ACHN (cell line): ENCODE measurements at regions not wholly inside any gene's neighbourhood (a gene's known extent, or its start where the extent isn't known, plus 50 kb on each side); places are given as distances from the start of the nearest gene placed in this dataset.
"Not testable (repeated sequence)": the region's sequence is repeated elsewhere in the genome, so short reads cannot be mapped to it uniquely, and the experiment has no call there.

Experiments used
- DNase-seq: peaks from one replicate; pipeline ENCODE4 v3.0.0-alpha.2; 2015
- in situ Hi-C: cut with HindIII; loops from 2 replicates; pipeline ENCODE4 v1.10.0; 2017; ENCODE audit warnings: low sequenced_read_pairs, low pct_ligation_motif_present, low pct_unique_long_range_greater_than_20kb

- DNase-seq, result no peak
- in situ Hi-C loops, result no loop called here
Observed at GRCh38 chr4:79266136-79266535, 59.7 kb downstream of the NAA11 start.

DNA sequence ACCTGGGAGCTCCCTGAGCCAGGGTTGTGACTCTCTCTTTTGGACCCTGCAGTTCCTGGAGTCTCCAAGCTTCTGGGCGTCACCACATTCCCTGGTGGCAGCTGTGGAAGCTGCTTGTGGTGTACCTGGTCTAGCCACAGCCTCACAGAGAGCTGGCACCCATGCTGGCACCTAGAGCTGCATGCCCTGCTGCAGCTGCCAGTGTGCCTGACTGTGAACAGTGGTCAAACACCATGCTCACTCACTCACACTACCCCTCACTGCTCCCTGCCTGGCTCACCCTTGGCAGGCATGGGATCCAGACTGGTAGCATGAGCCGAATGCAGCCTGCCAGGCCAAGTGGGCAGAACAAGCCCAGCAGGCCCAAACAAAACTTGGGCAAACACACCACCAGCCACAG lies 66.6 kb downstream of the NAA11 start:
- DNase-seq, result no peak
- in situ Hi-C loops, result no loop called here

DNA sequence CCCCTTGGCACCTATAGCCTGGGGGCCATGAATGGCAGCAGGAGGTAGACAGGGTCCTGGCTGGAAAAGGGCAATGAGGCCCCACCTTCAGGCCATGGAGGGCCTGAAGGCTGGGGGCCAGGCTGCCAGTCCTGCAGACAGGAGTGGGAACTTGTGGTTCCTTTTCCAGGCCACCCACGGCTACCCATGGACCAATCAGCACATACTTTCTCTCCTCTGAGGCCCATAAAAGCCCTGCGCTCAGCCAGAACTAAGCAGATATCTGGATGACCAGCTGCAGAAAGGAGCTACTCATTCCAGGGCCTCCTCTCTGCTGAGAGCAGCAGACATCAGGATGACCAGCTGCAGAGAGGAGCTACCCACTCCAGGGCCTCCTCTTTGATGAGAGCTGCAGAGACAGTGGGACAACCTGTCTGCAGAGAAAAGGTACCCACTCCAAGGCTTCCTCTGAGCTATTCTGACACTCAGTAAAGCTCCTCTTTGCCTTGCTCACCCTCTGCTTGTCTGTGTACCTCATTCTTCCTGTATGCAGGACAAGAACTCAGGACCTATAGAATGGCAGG lies 67.2 kb downstream of the NAA11 start:
- in situ Hi-C loops, result no loop called here
- DNase-seq, result no peak

- no peak for DNase-seq
- in situ Hi-C loops, result no loop called here
Observed at GRCh38 chr4:79257953-79258613, 67.8 kb downstream of the NAA11 start.

- in situ Hi-C loops, result no loop called here
- DNase-seq, result no peak
Observed at GRCh38 chr4:79255793-79256192, 70.1 kb downstream of the NAA11 start.

DNA sequence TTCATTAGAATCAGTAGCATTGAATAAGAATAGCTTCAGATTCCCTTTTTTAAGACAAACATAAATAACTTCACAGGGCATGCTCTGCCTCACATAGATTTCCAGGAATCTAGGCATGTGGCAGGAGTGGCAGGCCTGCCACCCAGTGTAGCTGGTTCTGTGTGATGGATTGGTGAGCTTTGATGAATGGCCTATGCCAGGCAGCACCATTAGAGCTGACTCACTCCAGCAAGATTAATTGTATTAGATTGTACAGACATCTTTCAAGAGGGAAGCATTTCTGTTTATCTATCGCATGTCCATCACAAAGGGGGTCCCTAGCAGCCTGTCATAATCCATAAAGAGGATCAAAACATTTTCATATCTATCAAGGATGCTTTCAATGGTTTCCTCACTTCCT lies 71.9 kb downstream of the NAA11 start:
- no peak for DNase-seq
- in situ Hi-C loops, result no loop called here

GRCh38 chr4:79253168-79253567 lies 72.7 kb downstream of the NAA11 start:
- in situ Hi-C loops, result no loop called here
- no peak for DNase-seq

DNA sequence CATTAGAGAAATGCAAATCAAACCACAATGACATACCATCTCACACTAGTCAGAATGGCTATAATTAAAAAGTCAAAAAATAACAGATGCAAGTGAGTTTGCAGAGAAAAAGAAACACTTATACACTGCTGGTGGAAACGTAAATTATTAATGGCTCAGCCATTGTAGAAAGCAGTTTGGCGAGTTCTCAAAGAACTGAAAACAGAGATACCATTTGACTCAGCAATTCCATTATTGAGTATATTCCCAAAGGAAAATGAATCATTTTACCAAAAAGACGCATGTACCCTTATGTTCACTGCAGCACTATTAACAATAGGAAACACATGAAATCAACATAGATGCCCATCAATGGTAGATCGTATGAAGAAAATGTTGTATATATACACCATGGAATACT lies 75.0 kb downstream of the NAA11 start:
- no peak for DNase-seq
- in situ Hi-C loops, result no loop called here

DNA sequence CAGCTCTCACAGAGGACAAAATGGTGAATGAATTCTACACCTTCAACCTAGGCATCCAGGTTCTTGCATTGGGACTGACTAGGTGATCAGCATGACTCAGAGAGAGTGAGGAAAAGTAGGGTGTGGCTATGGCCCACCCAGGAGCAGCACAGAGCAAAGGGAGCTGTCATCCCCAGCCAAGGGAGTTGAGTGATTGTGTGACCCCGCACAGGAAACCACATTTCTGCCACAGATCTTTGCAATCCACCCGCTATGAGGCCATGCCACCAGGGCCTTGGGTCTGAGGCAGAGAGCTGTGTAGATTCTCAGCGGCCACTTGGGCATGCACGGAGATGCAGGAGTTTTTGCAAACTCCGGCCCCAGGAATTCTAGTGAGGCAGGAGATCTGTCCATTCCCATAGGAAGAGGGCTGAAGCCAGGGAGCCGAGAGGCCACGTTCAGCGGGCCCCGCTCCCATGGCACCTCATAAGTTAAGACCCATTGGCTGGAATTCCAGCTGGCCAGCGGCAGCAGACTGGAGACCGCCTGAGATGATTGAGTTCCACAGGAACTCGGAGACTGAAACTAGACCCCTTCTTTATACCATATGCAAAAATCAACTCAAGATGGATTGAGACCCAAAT lies 75.9 kb downstream of the NAA11 start:
- in situ Hi-C loops, result no loop called here
- DNase-seq, result no peak

DNA sequence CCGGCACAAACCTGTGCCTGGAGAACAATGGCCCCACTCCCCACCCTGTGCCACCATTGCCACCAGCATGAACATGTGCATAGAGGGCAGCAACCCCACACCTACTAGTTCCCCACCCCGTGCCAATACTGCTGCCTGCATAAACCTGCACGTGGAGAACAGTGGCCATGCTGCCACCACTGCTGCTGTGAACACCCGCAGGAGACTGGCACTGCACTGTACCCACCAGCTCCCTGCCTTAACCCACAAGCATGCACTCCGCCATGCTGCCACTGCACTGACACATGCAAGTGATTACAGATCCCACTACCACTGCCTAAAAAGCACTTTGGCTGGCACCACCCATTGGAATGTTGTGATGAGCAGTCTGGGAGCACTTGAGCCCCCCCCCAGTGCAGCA lies 77.3 kb downstream of the NAA11 start:
- no peak for DNase-seq
- in situ Hi-C loops, result no loop called here

DNA sequence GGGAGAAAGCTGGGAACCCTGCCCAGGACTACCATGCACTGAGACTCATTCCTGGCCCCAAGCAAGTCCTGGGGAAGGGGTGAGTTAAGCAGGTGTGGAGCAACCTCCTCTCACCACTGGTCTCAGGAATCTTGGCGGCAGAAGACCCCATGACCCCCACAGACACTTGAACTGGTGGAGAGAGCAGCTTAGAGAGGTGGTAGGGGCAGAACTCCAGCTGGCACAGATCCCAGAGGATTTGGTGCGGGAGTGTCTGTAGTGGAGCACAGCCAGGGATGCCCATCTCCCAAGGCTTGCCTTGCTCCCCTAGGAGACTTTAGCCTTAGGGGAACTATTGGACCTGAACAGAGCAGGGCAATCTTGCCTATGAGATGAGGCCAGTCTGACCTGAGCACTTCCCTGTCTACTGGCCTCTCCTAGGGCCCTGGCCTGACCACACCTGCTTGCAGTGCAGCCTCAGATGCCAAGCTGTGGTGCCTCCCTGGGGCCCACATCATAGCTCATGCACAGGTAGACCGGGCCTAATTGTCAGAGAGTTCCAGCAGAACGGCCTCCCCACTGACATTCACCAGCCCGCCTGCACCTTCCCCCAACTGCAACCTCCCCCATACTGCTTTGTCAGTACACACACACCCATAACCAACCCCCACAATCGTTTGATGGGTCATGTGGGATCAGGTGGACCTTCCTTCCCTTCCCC lies 78.0 kb downstream of the NAA11 start:
- no peak for DNase-seq
- in situ Hi-C loops, result no loop called here

DNA sequence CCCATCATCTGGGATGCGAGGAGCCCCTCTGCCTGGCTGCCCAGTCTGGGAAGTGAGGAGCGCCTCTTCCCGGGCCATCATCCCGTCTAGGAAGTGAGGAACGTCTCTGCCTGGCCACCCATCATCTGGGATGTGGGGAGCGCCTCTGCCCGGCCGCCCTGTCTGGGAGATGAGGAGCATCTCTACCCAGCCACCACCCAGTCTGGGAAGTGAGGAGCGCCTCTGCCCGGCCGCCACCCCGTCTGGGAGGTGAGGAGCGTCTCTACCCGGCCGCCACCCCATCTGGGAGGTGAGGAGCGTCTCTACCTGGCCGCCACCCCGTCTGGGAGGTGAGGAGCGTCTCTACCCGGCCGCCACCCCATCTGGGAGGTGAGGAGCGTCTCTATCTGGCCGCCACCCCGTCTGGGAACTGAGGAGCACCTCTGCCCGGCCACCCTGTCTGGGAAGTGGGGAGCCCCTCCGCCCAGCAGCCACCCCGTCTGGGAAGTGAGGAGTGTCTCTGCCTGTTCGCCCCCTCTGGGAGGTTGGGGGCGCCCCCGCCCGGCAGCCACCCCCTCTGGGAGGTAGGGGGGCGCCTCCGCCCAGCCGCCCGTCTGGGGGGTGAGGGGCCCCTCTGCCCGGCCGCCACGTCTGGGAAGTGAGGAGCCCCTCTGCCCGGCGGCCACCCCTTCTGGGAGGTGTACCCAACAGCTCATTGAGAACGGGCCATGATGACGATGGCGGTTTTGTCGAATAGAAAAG lies 80.5 kb downstream of the NAA11 start:
- DNase-seq, in situ Hi-C loops: not testable (repeated sequence)

- in situ Hi-C loops, result no loop called here
- DNase-seq, result peak; percentile 11
Observed at GRCh38 chr4:79241846-79242245, 84.0 kb downstream of the NAA11 start.

GRCh38 chr4:79237851-79238250 lies 88.0 kb downstream of the NAA11 start:
- in situ Hi-C loops, result no loop called here

DNA sequence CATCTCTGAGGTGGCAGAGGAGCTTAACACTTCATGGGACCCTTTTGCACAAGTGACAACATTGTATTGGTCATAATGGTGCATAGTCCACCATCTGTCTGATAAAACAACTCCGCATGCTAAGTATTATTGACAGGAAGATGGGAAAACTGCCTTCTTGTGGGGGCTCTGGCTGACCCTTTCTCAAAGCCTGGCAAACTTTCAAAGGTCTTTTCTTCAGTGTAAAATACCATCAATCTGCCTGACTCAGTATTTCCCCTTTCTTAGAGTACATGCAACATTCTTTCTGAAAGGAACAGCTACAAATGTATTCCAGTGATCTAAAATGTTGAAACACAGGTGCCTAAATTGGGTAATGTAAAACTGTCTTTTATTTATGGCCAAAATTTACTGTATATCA lies 89.1 kb downstream of the NAA11 start:
- in situ Hi-C loops, result no loop called here
- no peak for DNase-seq

More at GRCh38 chr4:79237851-79238250, 88.0 kb downstream of the NAA11 start:
- DNase-seq, result no peak

- in situ Hi-C loops, result no loop called here
- DNase-seq, result no peak
Observed at GRCh38 chr4:79235095-79235494, 90.8 kb downstream of the NAA11 start.

DNA sequence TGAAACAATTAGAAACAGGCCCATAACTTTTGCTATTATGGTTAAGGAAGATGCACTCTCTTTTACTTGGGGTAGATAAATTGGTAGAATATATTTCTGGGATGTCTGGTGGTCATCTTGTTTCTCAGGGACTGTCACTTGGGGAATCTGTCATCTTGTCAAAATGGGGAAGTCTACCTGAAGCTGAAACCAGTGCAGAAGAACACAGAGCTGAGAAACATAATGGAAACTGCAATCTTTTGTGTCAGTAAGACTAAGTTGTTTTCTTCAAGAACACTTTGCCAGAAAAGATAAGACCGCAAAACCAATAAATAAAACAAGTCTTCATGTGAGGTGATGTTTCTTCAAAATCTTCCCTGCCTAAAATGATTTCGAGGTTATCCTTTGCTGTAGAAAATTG lies 92.0 kb downstream of the NAA11 start:
- DNase-seq, result no peak
- in situ Hi-C loops, result no loop called here

GRCh38 chr4:79232540-79232939 lies 93.3 kb downstream of the NAA11 start:
- peak; percentile 14 for DNase-seq
- in situ Hi-C loops, result no loop called here

GRCh38 chr4:79227860-79228259 lies 98.0 kb downstream of the NAA11 start:
- no peak for DNase-seq
- in situ Hi-C loops, result no loop called here
